SJSA1 (cell line): ENCODE measurements at regions not wholly inside any gene's neighbourhood (a gene's known extent, or its start where the extent isn't known, plus 50 kb on each side); places are given as distances from the start of the nearest gene placed in this dataset.
"Not testable (repeated sequence)": the region's sequence is repeated elsewhere in the genome, so short reads cannot be mapped to it uniquely, and the experiment has no call there.

ENCODE experiments used
- DNase-seq, 2 experiments: peaks; one replicate each; pipeline ENCODE4 v3.0.0-alpha.2; 2015 to 2020; ENCODE audit warnings: low spot score in 2 of 2, low read depth in 1 of 2
- H3K27ac ChIP-seq: fragments of 250-450 bp; sonication (Bioruptor Pico); 2 replicates; pipeline ENCODE4 v1.5.1; 2020; ENCODE audit warnings: mild to moderate bottlenecking, moderate library complexity
- H3K27me3 ChIP-seq: fragments of 250-450 bp; sonication (Bioruptor Pico); replicated peaks from 2 replicates; pipeline ENCODE4 v1.5.1; 2020; ENCODE audit warnings: mild to moderate bottlenecking, moderate library complexity
- H3K36me3 ChIP-seq: fragments of 250-450 bp; sonication (Bioruptor Pico); 2 replicates; pipeline ENCODE4 v1.5.1; 2020; ENCODE audit warnings: mild to moderate bottlenecking
- H3K4me1 ChIP-seq: fragments of 250-450 bp; sonication (Bioruptor Pico); replicated peaks from 2 replicates; pipeline ENCODE4 v1.6.1; 2021; ENCODE audit warnings: mild to moderate bottlenecking
- H3K4me3 ChIP-seq: fragments of 250-450 bp; sonication (Bioruptor Pico); 2 replicates; pipeline ENCODE4 v1.5.1; 2020; ENCODE audit warnings: mild to moderate bottlenecking
- H3K9me3 ChIP-seq: fragments of 250-450 bp; sonication (Bioruptor Pico); replicated peaks from 2 replicates; pipeline ENCODE4 v1.5.1; 2020; ENCODE audit warnings: mild to moderate bottlenecking

GRCh38 chr1:14396100-14396499 is 202.4 kb upstream of the KAZN start:
- no peaks in the 10 kb centered on the region for H3K4me1 ChIP-seq
- no peaks in the 10 kb centered on the region for H3K9me3 ChIP-seq
- H3K4me3 ChIP-seq, result no peak overlapping the region
- no peaks in the 10 kb centered on the region for H3K27me3 ChIP-seq
- no peak overlapping the region for H3K27ac ChIP-seq
- H3K36me3 ChIP-seq, result no peaks in the 10 kb centered on the region
- no peak for DNase-seq

- Histone ChIP-seq H3K9me3 (no peaks in the 10 kb centered on the region), H3K27me3 (no peaks in the 10 kb centered on the region)
- DNase-seq, result no peak
Observed at GRCh38 chr1:14403961-14404645, 194.4 kb upstream of the KAZN start.

GRCh38 chr1:14404862-14405301 is 193.6 kb upstream of the KAZN start:
- Histone ChIP-seq H3K4me3 (no peak overlapping the region), H3K4me1 (no peaks in the 10 kb centered on the region), H3K27ac (no peak overlapping the region), H3K9me3 (no peaks in the 10 kb centered on the region), H3K27me3 (no peaks in the 10 kb centered on the region), H3K36me3 (no peaks in the 10 kb centered on the region)
- DNase-seq, result no peak

More at GRCh38 chr1:14403961-14404645, 194.4 kb upstream of the KAZN start:
- no peaks in the 10 kb centered on the region for H3K36me3 ChIP-seq
- no peak overlapping the region for H3K27ac ChIP-seq
- no peaks in the 10 kb centered on the region for H3K4me1 ChIP-seq
- no peak overlapping the region for H3K4me3 ChIP-seq

GRCh38 chr1:14412235-14412634 is 186.2 kb upstream of the KAZN start:
- DNase-seq, result no peak
- Histone ChIP-seq H3K27ac (no peak overlapping the region), H3K36me3 (no peaks in the 10 kb centered on the region), H3K9me3 (no peaks in the 10 kb centered on the region), H3K4me3 (no peak overlapping the region), H3K27me3 (no peaks in the 10 kb centered on the region), H3K4me1 (no peaks in the 10 kb centered on the region)

GRCh38 chr1:14413819-14414490 is 184.5 kb upstream of the KAZN start:
- no peaks in the 10 kb centered on the region for H3K27me3 ChIP-seq

GRCh38 chr1:14415396-14415795 is 183.1 kb upstream of the KAZN start:
- Histone ChIP-seq H3K27ac (no peak overlapping the region), H3K36me3 (no peaks in the 10 kb centered on the region), H3K4me1 (no peaks in the 10 kb centered on the region), H3K27me3 (no peaks in the 10 kb centered on the region), H3K4me3 (no peak overlapping the region), H3K9me3 (no peaks in the 10 kb centered on the region)
- no peak for DNase-seq

More at GRCh38 chr1:14413819-14414490, 184.5 kb upstream of the KAZN start:
- H3K4me1 ChIP-seq, result no peaks in the 10 kb centered on the region
- no peak overlapping the region for H3K27ac ChIP-seq
- no peak for DNase-seq
- no peaks in the 10 kb centered on the region for H3K36me3 ChIP-seq
- H3K4me3 ChIP-seq, result no peak overlapping the region
- no peaks in the 10 kb centered on the region for H3K9me3 ChIP-seq

- H3K27ac ChIP-seq, H3K9me3 ChIP-seq, H3K27me3 ChIP-seq, H3K4me1 ChIP-seq, H3K4me3 ChIP-seq, DNase-seq, H3K36me3 ChIP-seq: not testable (repeated sequence)
Observed at GRCh38 chr1:14419778-14420218, 178.7 kb upstream of the KAZN start.

GRCh38 chr1:14420686-14421085 is 177.8 kb upstream of the KAZN start:
- Histone ChIP-seq H3K27me3 (no peaks in the 10 kb centered on the region), H3K27ac (no peak overlapping the region), H3K36me3 (no peaks in the 10 kb centered on the region), H3K9me3 (no peaks in the 10 kb centered on the region), H3K4me3 (no peak overlapping the region), H3K4me1 (no peaks in the 10 kb centered on the region)
- DNase-seq, result no peak

- Histone ChIP-seq H3K27ac (no peak overlapping the region), H3K9me3 (no peaks in the 10 kb centered on the region), H3K27me3 (no peaks in the 10 kb centered on the region), H3K36me3 (no peaks in the 10 kb centered on the region), H3K4me1 (no peaks in the 10 kb centered on the region), H3K4me3 (no peak overlapping the region)
- DNase-seq, result no peak
Observed at GRCh38 chr1:14421295-14421976, 177.0 kb upstream of the KAZN start.

GRCh38 chr1:14421977-14422609 is 176.4 kb upstream of the KAZN start:
- H3K4me3 ChIP-seq, result no peak overlapping the region
- no peaks in the 10 kb centered on the region for H3K27me3 ChIP-seq
- no peaks in the 10 kb centered on the region for H3K9me3 ChIP-seq
- no peak overlapping the region for H3K27ac ChIP-seq
- DNase-seq, result no peak
- H3K36me3 ChIP-seq, result no peaks in the 10 kb centered on the region
- no peaks in the 10 kb centered on the region for H3K4me1 ChIP-seq

- DNase-seq, result no peak
- no peaks in the 10 kb centered on the region for H3K9me3 ChIP-seq
- H3K36me3 ChIP-seq, result no peaks in the 10 kb centered on the region
- H3K4me3 ChIP-seq, result no peak overlapping the region
- no peaks in the 10 kb centered on the region for H3K4me1 ChIP-seq
- H3K27ac ChIP-seq, result no peak overlapping the region
- no peaks in the 10 kb centered on the region for H3K27me3 ChIP-seq
Observed at GRCh38 chr1:14424325-14425002, 174.0 kb upstream of the KAZN start.

GRCh38 chr1:14426854-14427253 is 171.6 kb upstream of the KAZN start:
- DNase-seq, result no peak
- no peak overlapping the region for H3K27ac ChIP-seq
- H3K36me3 ChIP-seq, result no peaks in the 10 kb centered on the region
- H3K9me3 ChIP-seq, result 0 out of 2 replicates have a peak, but pooled peaks cover 3% of the 10 kb centered on the region
- H3K4me3 ChIP-seq, result no peak overlapping the region
- no peaks in the 10 kb centered on the region for H3K27me3 ChIP-seq
- no peaks in the 10 kb centered on the region for H3K4me1 ChIP-seq

- Histone ChIP-seq H3K36me3 (no peaks in the 10 kb centered on the region), H3K27ac (no peak overlapping the region), H3K27me3 (no peaks in the 10 kb centered on the region), H3K9me3 (0 out of 2 replicates have a peak, but pooled peaks cover 3% of the 10 kb centered on the region), H3K4me3 (no peak overlapping the region), H3K4me1 (no peaks in the 10 kb centered on the region)
- DNase-seq, result no peak
Observed at GRCh38 chr1:14429577-14429976, 168.9 kb upstream of the KAZN start.
